ENCODE measurements at regions not wholly inside any gene's neighbourhood (a gene's known extent, or its start where the extent isn't known, plus 50 kb on each side); places are given as distances from the start of the nearest gene placed in this dataset.
"Not testable (repeated sequence)": the region's sequence is repeated elsewhere in the genome, so short reads cannot be mapped to it uniquely, and the experiment has no call there.

DNA sequence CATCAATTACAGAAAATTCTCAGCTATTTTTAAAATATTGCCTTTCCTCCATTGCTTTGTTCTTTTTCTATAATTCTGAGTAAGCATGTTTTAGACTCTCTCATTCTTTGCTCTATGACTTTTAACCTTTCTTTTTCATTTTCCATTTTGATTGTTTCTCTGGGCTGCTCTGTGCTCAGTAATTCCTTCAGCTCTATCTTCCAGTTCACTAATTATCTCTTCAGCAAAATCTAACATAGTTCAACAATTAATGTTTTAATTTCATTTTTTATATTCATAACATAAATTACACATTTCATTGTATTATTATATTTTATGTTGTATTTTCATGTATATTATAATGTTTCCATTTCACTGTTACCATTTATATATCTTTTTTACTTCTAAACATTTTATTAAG lies 198.8 kb upstream of the NOX3 start:
- in situ Hi-C loops (cut with MboI; ENCODE audit: low sequenced_read_pairs), result no loop called here

GRCh38 chr6:155648301-155648700 lies 192.7 kb upstream of the NOX3 start:
- in situ Hi-C loops (cut with MboI; ENCODE audit: low sequenced_read_pairs), result no loop called here

DNA sequence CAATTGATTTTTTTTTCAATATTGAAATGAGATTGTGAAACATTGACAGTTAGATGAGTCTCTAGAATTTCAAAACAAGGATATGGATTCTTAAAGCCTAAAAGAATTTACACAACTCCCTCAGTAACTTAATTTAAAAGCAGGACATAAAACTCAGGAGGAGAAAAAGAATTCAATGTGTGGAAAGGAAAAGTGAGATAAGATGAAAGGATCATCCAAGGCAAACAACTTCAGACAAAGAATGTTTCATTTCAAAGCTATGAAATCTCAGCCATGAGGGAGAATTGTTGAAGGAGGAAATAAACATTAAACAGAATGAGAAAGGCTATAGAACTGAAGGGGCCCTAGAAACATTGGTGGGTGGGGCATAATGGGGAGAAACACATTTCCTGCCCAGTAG lies 191.7 kb upstream of the NOX3 start:
- in situ Hi-C loops (cut with MboI; ENCODE audit: low sequenced_read_pairs), result no loop called here

DNA sequence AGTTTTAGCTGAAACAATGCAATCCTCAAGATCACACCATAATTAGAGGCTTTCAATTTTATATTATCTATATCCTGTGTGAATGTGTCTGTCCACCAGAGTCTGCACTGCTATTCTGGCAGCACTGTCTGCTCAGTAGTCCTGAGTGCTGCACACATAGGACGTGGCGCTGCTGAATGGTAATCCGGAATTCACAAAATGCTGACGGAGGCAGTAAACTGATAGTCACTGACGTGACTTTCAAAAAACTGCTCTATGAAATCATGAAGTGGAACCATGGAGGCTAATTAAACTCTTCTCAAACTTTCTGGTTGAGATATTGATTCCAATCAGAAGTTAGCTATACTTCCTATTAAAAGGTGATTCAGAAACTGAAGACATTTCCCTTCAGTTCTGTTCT lies 190.8 kb upstream of the NOX3 start:
- in situ Hi-C loops (cut with MboI; ENCODE audit: low sequenced_read_pairs), result no loop called here

DNA sequence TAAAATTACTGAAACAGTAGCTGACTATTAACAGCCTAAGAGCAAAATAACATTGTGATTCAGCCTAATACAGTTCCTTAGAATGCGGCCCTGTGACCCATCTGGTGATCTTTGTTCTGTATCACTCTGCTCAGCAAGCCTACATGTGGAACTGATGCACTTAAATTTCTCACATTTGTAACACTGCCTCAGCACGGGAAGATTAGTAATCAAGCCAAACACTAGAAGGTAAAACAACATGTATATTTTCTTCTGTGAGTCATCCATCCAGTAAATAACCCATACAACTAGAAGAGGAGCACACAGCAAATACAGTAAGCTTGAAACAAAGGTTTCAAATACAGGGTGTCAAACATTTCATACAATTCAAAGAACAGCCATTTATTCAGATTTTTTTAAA lies 189.7 kb upstream of the NOX3 start:
- in situ Hi-C loops (cut with MboI; ENCODE audit: low sequenced_read_pairs), result no loop called here

DNA sequence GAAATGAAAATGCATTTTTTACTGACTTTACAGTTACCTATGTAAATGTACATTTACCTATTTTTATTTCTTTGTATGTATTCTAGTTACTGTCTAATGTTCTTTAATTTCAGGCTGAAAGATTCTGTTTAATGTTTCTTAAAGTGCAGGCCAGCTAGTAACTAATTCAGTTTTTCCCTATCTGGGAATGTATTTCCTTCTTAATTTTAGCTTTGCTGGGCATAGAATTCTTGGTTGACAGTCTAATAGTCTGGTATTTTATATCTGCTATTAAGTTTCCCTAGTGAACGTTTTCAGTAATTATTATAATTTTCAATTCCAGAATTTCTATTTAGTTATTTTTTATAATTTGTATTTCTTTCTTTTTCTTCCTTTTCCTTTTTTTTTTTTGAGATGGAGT lies 186.0 kb upstream of the NOX3 start:
- in situ Hi-C loops (cut with MboI; ENCODE audit: low sequenced_read_pairs), result no loop called here

- in situ Hi-C loops (cut with MboI; ENCODE audit: low sequenced_read_pairs), result no loop called here
Measured at GRCh38 chr6:155638200-155638599, 182.6 kb upstream of the NOX3 start.

GRCh38 chr6:155635416-155635815 lies 179.8 kb upstream of the NOX3 start:
- in situ Hi-C loops (cut with MboI; ENCODE audit: low sequenced_read_pairs), result no loop called here

DNA sequence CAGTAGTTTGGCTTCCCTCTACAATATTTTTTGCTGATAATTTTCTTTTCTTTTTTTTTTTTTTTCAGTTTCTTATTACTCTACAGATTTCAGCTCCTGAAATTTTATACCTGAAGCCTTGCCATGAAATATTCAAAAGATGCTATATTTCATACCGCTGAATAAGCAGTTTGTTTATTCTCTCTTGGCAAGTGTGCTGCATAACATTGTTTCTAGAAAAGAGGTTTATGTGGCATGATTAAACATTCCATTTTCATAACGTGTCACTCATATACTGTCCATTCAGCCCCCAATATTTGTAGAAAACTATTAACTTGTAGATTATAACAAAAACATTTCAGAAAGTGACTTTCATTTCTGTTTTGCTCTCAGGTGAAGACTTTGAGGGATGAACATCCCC lies 174.4 kb upstream of the NOX3 start:
- in situ Hi-C loops (cut with MboI; ENCODE audit: low sequenced_read_pairs), result no loop called here

- in situ Hi-C loops (cut with MboI; ENCODE audit: low sequenced_read_pairs), result no loop called here
Measured at GRCh38 chr6:155629652-155630051, 174.0 kb upstream of the NOX3 start.

DNA sequence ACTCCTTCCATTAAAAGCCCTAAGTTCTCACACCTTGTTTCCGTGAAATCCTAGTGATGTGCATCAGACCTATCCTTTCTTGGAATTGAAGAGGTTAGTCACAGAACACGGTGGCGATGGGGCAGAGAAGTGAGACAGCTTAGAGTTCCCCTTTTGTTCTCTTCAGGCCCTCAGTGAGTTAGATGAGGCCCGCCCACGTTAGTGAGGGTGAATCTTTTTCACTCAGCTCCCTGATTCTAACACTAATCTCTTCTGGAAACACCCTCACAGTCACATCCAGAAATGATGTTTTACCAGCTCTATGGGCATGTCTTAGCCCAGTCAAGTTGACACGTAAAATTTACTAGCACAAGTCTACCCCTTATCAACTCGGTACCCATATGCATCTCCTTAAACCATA lies 172.7 kb upstream of the NOX3 start:
- in situ Hi-C loops (cut with MboI; ENCODE audit: low sequenced_read_pairs), result no loop called here

- in situ Hi-C loops (cut with MboI; ENCODE audit: low sequenced_read_pairs), result not testable (repeated sequence)
Measured at GRCh38 chr6:155627722-155628212, 172.1 kb upstream of the NOX3 start.

GRCh38 chr6:155623450-155624178 lies 168.0 kb upstream of the NOX3 start:
- in situ Hi-C loops (cut with MboI; ENCODE audit: low sequenced_read_pairs), result no loop called here

DNA sequence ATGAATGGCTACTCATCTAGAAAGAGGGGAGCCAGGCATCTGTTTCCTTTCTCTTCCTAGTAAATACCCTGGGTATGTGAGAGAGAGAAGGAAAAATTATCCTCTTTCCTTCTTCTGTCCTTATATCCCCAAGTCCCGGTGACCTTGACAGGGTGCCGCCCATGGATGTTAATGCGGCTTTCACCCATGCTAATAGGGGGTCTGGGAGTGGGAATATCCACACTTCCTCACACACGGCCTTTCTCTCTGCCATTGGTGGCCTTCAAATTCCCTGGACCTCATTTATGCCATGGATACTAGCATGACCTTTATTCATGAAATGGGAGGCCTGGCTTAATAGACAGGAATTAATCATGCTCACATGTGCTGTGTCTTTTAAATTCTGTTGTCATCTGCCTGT lies 159.0 kb upstream of the NOX3 start:
- in situ Hi-C loops (cut with MboI; ENCODE audit: low sequenced_read_pairs), result no loop called here

- in situ Hi-C loops (cut with MboI; ENCODE audit: low sequenced_read_pairs), result no loop called here
Measured at GRCh38 chr6:155611742-155612141, 156.1 kb upstream of the NOX3 start.

GRCh38 chr6:155604991-155605390 lies 149.4 kb upstream of the NOX3 start:
- in situ Hi-C loops (cut with MboI; ENCODE audit: low sequenced_read_pairs), result no loop called here

- in situ Hi-C loops (cut with MboI; ENCODE audit: low sequenced_read_pairs), result no loop called here
Measured at GRCh38 chr6:155599561-155599960, 143.9 kb upstream of the NOX3 start.

DNA sequence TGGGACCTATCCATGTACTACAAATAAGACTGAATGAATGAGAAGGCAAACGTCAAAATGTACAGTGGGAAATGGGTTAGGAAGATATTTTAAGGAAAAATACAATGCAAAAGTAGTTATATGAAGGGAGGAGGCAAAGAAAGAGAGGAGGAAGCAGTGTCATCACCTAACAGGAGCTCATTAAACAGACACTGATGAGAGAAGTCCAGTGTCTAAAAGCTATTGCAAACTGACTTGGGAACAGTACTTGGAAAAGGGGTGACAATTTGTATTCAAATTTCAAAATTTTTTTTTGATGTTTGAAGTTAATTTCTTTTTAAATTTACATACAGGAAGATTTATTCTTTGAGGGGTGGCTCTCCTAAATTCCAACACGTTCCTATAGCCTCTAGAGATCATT lies 143.5 kb upstream of the NOX3 start:
- in situ Hi-C loops (cut with MboI; ENCODE audit: low sequenced_read_pairs), result no loop called here

- in situ Hi-C loops (cut with MboI; ENCODE audit: low sequenced_read_pairs), result no loop called here
Measured at GRCh38 chr6:155595284-155595683, 139.6 kb upstream of the NOX3 start.

GRCh38 chr6:155591741-155592140 lies 136.1 kb upstream of the NOX3 start:
- in situ Hi-C loops (cut with MboI; ENCODE audit: low sequenced_read_pairs), result no loop called here

- in situ Hi-C loops (cut with MboI; ENCODE audit: low sequenced_read_pairs), result no loop called here
Measured at GRCh38 chr6:155589190-155589589, 133.6 kb upstream of the NOX3 start.

GRCh38 chr6:155587817-155588216 lies 132.2 kb upstream of the NOX3 start:
- in situ Hi-C loops (cut with MboI; ENCODE audit: low sequenced_read_pairs), result no loop called here

DNA sequence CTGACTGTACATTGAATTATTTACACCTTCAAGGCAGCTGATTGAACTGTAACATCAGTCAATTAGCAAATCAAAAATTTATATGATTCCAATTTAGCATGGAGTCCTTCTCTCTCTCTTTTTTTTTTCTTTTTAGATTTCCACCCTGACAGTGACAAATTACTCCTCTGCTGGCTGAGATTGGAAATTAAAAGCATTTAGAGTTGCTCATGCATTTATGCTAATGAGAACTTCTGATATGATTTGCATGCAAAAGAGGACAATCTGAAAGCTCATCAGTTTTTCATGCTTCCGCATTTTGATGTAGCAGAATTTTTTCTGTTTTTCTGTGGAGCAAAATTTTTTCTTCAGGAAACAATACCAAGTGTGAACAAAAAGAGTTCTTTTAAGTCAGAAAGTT lies 130.5 kb upstream of the NOX3 start:
- in situ Hi-C loops (cut with MboI; ENCODE audit: low sequenced_read_pairs), result no loop called here
